OCI-LY3 (cell line): ENCODE measurements at regions not wholly inside any gene's neighbourhood (a gene's known extent, or its start where the extent isn't known, plus 50 kb on each side); places are given as distances from the start of the nearest gene placed in this dataset.
A peak's percentile ranks its signal among the peaks of the same experiment; 100 is the strongest.

Experiments
- H2AFZ ChIP-seq: fragments of 200-600, 300-600 bp; shearing (Covaris generic); 2 replicates; pipeline ENCODE4 v1.6.0; 2014; ENCODE audit warnings: antibody characterized with exemption, low read depth, low read length
- H3K27ac ChIP-seq: fragments of 200-600, 300-600 bp; sonication (generic); 2 replicates; pipeline ENCODE4 v1.5.1; 2014; ENCODE audit warnings: mild to moderate bottlenecking, low read length, moderate library complexity, mixed read lengths
- H3K27me3 ChIP-seq: fragments of 200-600, 300-600 bp; sonication (generic); 2 replicates; pipeline ENCODE4 v1.6.1; 2014; ENCODE audit warnings: low read depth, low read length, mixed read lengths
- H3K36me3 ChIP-seq: fragments of 200-600, 300-600 bp; sonication (generic); replicated peaks from 2 replicates; pipeline ENCODE3; 2014; ENCODE audit warnings: low read depth, low read length, mixed read lengths
- H3K4me1 ChIP-seq: fragments of 300-600, 200-600 bp; sonication (generic); 2 replicates; pipeline ENCODE4 v1.6.1; 2014; ENCODE audit warnings: low read length, mixed read lengths
- H3K4me2 ChIP-seq: fragments of 200-600, 300-600 bp; sonication (generic); 2 replicates; pipeline ENCODE4 v1.6.1; 2014; ENCODE audit warnings: low read length, mixed read lengths
- H3K4me3 ChIP-seq: fragments of 300-600, 200-600 bp; sonication (generic); 2 replicates; pipeline ENCODE4 v1.5.1; 2014; ENCODE audit warnings: antibody characterized with exemption, mild to moderate bottlenecking, low read length, moderate library complexity
- H3K79me2 ChIP-seq: fragments of 300-600, 200-600 bp; shearing (Covaris generic); 2 replicates; pipeline ENCODE4 v1.6.1; 2014; ENCODE audit warnings: mild to moderate bottlenecking, low read length, mixed read lengths
- H3K9ac ChIP-seq: fragments of 300-600, 200-600 bp; shearing (Covaris generic); 2 replicates; pipeline ENCODE4 v1.6.0; 2014; ENCODE audit warnings: mild to moderate bottlenecking, low read length, moderate library complexity
- H3K9me3 ChIP-seq: fragments of 200-600, 300-600 bp; shearing (Covaris generic); 2 replicates; pipeline ENCODE4 v1.6.1; 2014; ENCODE audit warnings: low read length, mixed read lengths; ENCODE audit not compliant: insufficient read depth
- H4K20me1 ChIP-seq: fragments of 200-600, 300-600 bp; sonication (generic); 2 replicates; pipeline ENCODE4 v1.6.1; 2016; ENCODE audit warnings: low read length, mixed read lengths; ENCODE audit not compliant: insufficient read depth
- CTCF ChIP-seq: fragments of 200-600, 300-600 bp; sonication (generic); IDR thresholded peaks from 2 replicates; pipeline ENCODE4 v1.5.1; 2014; ENCODE audit warnings: antibody characterized with exemption, low read length, low read depth
- EZH2phosphoT487 ChIP-seq: fragments of 200-600 bp; shearing (Covaris generic); IDR thresholded peaks from 2 replicates; pipeline ENCODE4 v1.6.1; 2018; ENCODE audit warnings: antibody characterized with exemption, mixed run types, low read depth

GRCh38 chr4:58522765-58523382, 1412.7 kb upstream of the IGFBP7 start:
- Histone ChIP-seq H3K4me2 (no peak overlapping the region), H3K27me3 (no peaks in the 10 kb centered on the region), H3K27ac (no peak overlapping the region)

DNA sequence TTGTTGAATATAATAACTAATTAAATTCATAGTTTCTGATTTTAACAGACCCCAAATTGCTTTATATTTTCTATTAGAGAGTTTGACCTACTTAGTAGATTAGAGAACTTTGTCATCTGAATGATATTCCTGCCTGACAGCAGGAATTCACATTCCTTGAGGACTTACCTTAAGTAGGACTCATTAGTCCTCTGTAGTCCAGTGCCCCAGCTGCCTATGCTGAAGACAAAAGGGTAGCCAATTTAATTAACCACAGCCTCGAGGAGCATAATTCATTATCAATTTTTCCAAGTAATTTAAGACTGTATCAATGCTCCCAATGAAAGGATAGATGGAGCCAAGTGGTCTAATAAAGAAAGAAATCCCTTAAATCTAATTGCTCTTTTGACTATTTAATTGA, 1405.0 kb upstream of the IGFBP7 start:
- no peak for TF ChIP-seq EZH2phosphoT487
- no peak for TF ChIP-seq CTCF
- Histone ChIP-seq H3K4me1 (no peaks in the 10 kb centered on the region), H3K4me3 (no peak overlapping the region), H4K20me1 (no peaks in the 10 kb centered on the region), H3K27me3 (no peaks in the 10 kb centered on the region), H2AFZ (no peak overlapping the region), H3K79me2 (no peaks in the 10 kb centered on the region), H3K27ac (no peak overlapping the region), H3K9me3 (no peaks in the 10 kb centered on the region), H3K9ac (no peak overlapping the region), H3K36me3 (no peaks in the 10 kb centered on the region), H3K4me2 (no peak overlapping the region)

More at GRCh38 chr4:58522765-58523382, 1412.7 kb upstream of the IGFBP7 start:
- no peak overlapping the region for H3K4me3 ChIP-seq
- no peaks in the 10 kb centered on the region for H3K4me1 ChIP-seq
- TF ChIP-seq EZH2phosphoT487 (no peak), CTCF (no peak)
- H3K79me2 ChIP-seq = no peaks in the 10 kb centered on the region
- no peak overlapping the region for H2AFZ ChIP-seq
- no peaks in the 10 kb centered on the region for H3K36me3 ChIP-seq
- no peak overlapping the region for H3K9ac ChIP-seq
- H4K20me1 ChIP-seq = no peaks in the 10 kb centered on the region
- H3K9me3 ChIP-seq = no peaks in the 10 kb centered on the region

DNA sequence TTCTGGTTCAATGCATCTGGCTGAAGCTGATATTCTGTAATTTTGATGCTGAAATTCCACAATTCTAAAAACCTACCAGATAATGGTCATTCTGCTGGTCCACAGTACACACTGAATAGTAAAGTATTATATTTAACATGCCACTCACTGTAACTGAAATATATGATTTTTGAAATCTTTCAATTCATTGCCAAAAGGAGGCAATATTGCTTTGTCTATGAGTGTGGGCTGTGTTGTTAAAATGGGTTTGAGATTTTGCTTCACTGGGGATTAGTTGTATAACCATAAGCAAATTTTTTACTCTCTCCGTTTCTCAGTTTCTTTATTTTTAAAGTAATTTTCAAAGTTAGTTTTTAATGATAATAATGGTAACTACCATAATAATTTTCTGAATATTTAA, 1404.1 kb upstream of the IGFBP7 start:
- H3K4me3 ChIP-seq = no peak overlapping the region
- no peak overlapping the region for H2AFZ ChIP-seq
- H3K36me3 ChIP-seq = no peaks in the 10 kb centered on the region
- H3K4me2 ChIP-seq = no peak overlapping the region
- H3K79me2 ChIP-seq = no peaks in the 10 kb centered on the region
- H3K27ac ChIP-seq = no peak overlapping the region
- H3K9me3 ChIP-seq = no peaks in the 10 kb centered on the region
- no peaks in the 10 kb centered on the region for H4K20me1 ChIP-seq
- no peaks in the 10 kb centered on the region for H3K4me1 ChIP-seq
- H3K27me3 ChIP-seq = no peaks in the 10 kb centered on the region
- no peak for TF ChIP-seq EZH2phosphoT487
- peak; percentile 54 for TF ChIP-seq CTCF
- H3K9ac ChIP-seq = no peak overlapping the region

GRCh38 chr4:58510652-58511051, 1400.5 kb upstream of the IGFBP7 start:
- Histone ChIP-seq H3K9ac (no peak overlapping the region), H3K4me3 (no peak overlapping the region), H3K36me3 (no peaks in the 10 kb centered on the region), H3K9me3 (no peaks in the 10 kb centered on the region), H2AFZ (no peak overlapping the region), H4K20me1 (no peaks in the 10 kb centered on the region), H3K79me2 (no peaks in the 10 kb centered on the region), H3K4me1 (no peaks in the 10 kb centered on the region), H3K27me3 (no peaks in the 10 kb centered on the region), H3K4me2 (no peak overlapping the region), H3K27ac (no peak overlapping the region)
- no peak for TF ChIP-seq CTCF
- TF ChIP-seq EZH2phosphoT487 = no peak
